ENCODE measurements at regions not wholly inside any gene's neighbourhood (a gene's known extent, or its start where the extent isn't known, plus 50 kb on each side); places are given as distances from the start of the nearest gene placed in this dataset.
"Not testable (repeated sequence)": the region's sequence is repeated elsewhere in the genome, so short reads cannot be mapped to it uniquely, and the experiment has no call there.

DNA sequence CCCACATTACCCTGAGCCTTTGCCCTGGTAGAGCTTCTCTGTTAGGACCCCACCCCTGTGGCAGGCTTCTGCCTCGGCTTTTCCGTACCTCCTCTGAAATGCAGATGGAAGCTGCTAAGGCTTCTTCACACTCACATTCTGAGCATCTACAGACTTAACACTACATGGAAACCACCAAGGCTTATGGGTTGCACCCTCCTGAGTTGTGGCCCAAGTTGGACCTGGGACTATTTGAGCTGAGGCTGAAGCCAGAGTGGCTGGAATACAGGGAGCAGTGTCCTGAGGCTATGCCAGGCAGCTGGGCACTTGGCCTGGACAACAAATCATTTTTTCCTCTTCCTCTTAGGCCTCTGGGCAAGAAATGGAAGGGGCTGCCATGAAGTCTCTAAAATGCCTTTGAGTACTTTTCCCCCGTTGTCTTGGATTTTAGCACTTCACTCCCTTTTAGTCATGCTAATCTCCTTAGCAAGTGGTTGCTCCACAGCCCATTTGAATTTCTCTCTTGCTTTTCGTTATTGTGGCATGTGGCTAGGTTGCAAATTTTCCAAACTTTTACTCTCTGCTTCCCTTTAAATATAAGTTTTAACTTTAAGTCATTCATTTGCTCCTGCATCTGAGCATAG lies 114.8 kb upstream of the FIBIN start:
- Histone ChIP-seq H3K4me3 (ENCODE audit: low read depth, low read length) (no peak overlapping the region), H3K36me3 (ENCODE audit: control insufficient read depth, insufficient read depth, low read length) (no peaks in the 10 kb centered on the region), H3K27me3 (ENCODE audit: control insufficient read depth, insufficient read depth, low read length) (no peaks in the 10 kb centered on the region)
- CTCF ChIA-PET: no interaction called here
- TF ChIP-seq, protein P1, sequence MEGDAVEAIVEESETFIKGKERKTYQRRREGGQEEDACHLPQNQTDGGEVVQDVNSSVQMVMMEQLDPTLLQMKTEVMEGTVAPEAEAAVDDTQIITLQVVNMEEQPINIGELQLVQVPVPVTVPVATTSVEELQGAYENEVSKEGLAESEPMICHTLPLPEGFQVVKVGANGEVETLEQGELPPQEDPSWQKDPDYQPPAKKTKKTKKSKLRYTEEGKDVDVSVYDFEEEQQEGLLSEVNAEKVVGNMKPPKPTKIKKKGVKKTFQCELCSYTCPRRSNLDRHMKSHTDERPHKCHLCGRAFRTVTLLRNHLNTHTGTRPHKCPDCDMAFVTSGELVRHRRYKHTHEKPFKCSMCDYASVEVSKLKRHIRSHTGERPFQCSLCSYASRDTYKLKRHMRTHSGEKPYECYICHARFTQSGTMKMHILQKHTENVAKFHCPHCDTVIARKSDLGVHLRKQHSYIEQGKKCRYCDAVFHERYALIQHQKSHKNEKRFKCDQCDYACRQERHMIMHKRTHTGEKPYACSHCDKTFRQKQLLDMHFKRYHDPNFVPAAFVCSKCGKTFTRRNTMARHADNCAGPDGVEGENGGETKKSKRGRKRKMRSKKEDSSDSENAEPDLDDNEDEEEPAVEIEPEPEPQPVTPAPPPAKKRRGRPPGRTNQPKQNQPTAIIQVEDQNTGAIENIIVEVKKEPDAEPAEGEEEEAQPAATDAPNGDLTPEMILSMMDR (IDR thresholded peaks at IDR 0.05; ENCODE audit: insufficient read depth, low read depth, low read length): no peak
- no peak for DNase-seq (ENCODE audit: low read depth)
- POLR2A ChIA-PET: no interaction called here

DNA sequence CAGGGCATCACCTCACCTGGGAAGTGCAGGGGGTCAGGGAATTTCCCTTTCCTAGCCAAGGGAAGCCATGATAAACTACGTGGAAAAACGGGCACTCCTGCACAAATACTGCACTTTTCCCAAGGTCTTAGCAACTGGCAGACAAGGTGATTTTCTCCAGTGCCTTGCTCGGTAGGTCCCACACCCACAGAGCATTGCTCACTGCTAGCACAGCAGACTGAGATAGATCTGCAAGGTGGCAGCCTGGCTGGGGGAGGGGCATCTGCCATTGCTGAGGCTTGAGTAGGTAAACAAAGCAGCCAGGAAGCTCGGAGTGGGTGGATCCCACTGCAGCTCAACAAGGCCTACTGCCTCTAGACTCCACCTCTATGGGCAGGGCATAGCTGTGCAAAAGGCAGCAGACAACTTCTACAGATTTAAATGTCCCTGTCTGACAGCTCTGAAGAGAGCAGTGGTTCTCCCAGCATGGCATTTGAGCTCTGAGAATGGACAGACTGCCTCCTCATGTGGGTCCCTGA lies 111.5 kb upstream of the FIBIN start:
- DNase-seq (ENCODE audit: low read depth); H3K27me3 ChIP-seq (ENCODE audit: control insufficient read depth, insufficient read depth, low read length); POLR2A ChIA-PET; H3K36me3 ChIP-seq (ENCODE audit: control insufficient read depth, insufficient read depth, low read length); H3K4me3 ChIP-seq (ENCODE audit: low read depth, low read length): not testable (repeated sequence)
- CTCF ChIA-PET: interaction anchor here (0.6 to 1.3 kb wide), 3 partner anchors 14 to 299 kb away, joined by 3 to 7 read pairs (median 3); no protein-coding TSS in a partner anchor

DNA sequence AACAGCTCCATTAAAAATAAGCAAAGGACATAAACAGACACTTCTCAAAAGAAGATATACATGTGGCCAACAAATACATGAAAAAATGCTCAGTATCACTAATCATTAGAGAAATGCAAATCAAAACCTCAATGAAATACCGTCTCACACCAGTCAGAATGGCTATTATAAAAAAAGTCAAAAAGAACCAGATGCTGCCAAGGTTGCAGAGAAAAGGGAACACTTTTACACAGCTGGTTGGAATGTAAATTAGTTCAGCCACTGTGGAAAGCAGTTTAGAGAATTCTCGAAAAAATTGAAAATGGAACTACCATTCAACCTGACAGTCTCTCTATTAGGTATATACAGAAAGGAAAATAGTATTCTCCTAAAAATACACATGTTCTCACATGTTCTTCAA lies 102.4 kb upstream of the FIBIN start:
- H3K4me3 ChIP-seq (ENCODE audit: low read depth, low read length): no peak overlapping the region
- CTCF ChIA-PET: interaction anchor here (1.2 to 1.3 kb wide), 2 partner anchors 10 to 16 kb away, joined by 3 to 7 read pairs; no protein-coding TSS in a partner anchor
- POLR2A ChIA-PET: no interaction called here
- TF ChIP-seq, protein P1 (IDR thresholded peaks at IDR 0.05; ENCODE audit: insufficient read depth, low read depth, low read length): no peak
- no peak for DNase-seq (ENCODE audit: low read depth)
- H3K27me3 ChIP-seq (ENCODE audit: control insufficient read depth, insufficient read depth, low read length): no peaks in the 10 kb centered on the region
- H3K36me3 ChIP-seq (ENCODE audit: control insufficient read depth, insufficient read depth, low read length): no peaks in the 10 kb centered on the region

GRCh38 chr11:26896719-26897118 lies 97.2 kb upstream of the FIBIN start:
- peak; percentile 49 for DNase-seq (ENCODE audit: low read depth)

DNA sequence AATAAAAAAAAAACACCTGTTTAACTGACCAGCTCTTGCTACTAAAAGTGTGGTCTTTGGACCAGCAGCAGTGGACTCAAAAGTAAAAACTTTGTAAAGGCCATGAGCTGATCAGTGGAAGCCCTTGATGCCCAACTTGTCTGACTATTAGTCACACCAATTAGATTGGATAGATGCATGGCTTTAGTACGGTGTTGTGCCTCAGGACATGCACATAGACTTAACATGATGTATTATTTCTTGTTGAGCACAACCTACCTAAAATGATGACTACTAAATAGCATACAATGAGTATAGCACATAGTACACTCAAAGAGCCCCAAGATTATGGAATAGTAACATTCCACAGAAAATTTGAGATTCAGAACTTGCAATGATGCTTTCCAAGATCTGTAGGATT lies 95.1 kb upstream of the FIBIN start:
- DNase-seq (ENCODE audit: low read depth): no peak
- ChIA-PET CTCF (interaction anchor here (0.6 kb wide), 1 partner anchor 39 kb away, joined by 3 read pairs; no protein-coding TSS in a partner anchor), POLR2A (no interaction called here)
- Histone ChIP-seq H3K27me3 (ENCODE audit: control insufficient read depth, insufficient read depth, low read length) (no peaks in the 10 kb centered on the region), H3K36me3 (ENCODE audit: control insufficient read depth, insufficient read depth, low read length) (no peaks in the 10 kb centered on the region), H3K4me3 (ENCODE audit: low read depth, low read length) (no peak overlapping the region)
- TF ChIP-seq, protein P1 (IDR thresholded peaks at IDR 0.05; ENCODE audit: insufficient read depth, low read depth, low read length): no peak

More at GRCh38 chr11:26896719-26897118, 97.2 kb upstream of the FIBIN start:
- CTCF ChIA-PET: interaction anchor here (0.8 kb wide), 1 partner anchor 9 kb away, joined by 3 read pairs; no protein-coding TSS in a partner anchor
- TF ChIP-seq, protein P1 (IDR thresholded peaks at IDR 0.05; ENCODE audit: insufficient read depth, low read depth, low read length): no peak
- Histone ChIP-seq H3K27me3 (ENCODE audit: control insufficient read depth, insufficient read depth, low read length) (no peaks in the 10 kb centered on the region), H3K36me3 (ENCODE audit: control insufficient read depth, insufficient read depth, low read length) (no peaks in the 10 kb centered on the region), H3K4me3 (ENCODE audit: low read depth, low read length) (no peak overlapping the region)
- POLR2A ChIA-PET: no interaction called here

Data from BJ (cell line).